Nephron progenitor cell (in vitro differentiated cells): ENCODE measurements at regions not wholly inside any gene's neighbourhood (a gene's known extent, or its start where the extent isn't known, plus 50 kb on each side); places are given as distances from the start of the nearest gene placed in this dataset.
"Not testable (repeated sequence)": the region's sequence is repeated elsewhere in the genome, so short reads cannot be mapped to it uniquely, and the experiment has no call there.

ENCODE experiments used
- DNase-seq: peaks from one replicate; pipeline ENCODE4 v3.0.0; 2021
- H3K27ac Mint-ChIP-seq: 2 replicates; pipeline ENCODE4 v1.8.0; 2021; ENCODE audit warnings: mild to moderate bottlenecking, moderate library complexity, mixed read lengths
- H3K27me3 Mint-ChIP-seq: 2 replicates; pipeline ENCODE4 v1.8.0; 2021; ENCODE audit warnings: mild to moderate bottlenecking, low read depth, mixed read lengths; ENCODE audit not compliant: poor library complexity
- H3K36me3 Mint-ChIP-seq: 2 replicates; pipeline ENCODE4 v1.8.0; 2021; ENCODE audit warnings: low read depth, mixed read lengths
- H3K4me1 Mint-ChIP-seq: 2 replicates; pipeline ENCODE4 v1.8.0; 2021; ENCODE audit warnings: mixed read lengths
- H3K4me3 Mint-ChIP-seq: 2 replicates; pipeline ENCODE4 v1.8.0; 2021; ENCODE audit warnings: mild to moderate bottlenecking, moderate library complexity, mixed read lengths
- H3K9me3 Mint-ChIP-seq: 2 replicates; pipeline ENCODE4 v1.8.0; 2021; ENCODE audit warnings: mild to moderate bottlenecking, moderate library complexity, mixed read lengths
- TF ChIP-seq, protein P1 (sequence below): fragments of 200-600 bp; sonication (generic); IDR thresholded peaks from 2 replicates; pipeline ENCODE4 v1.5.0; 2021; ENCODE audit warnings: antibody characterized with exemption

- peaks cover 3% of the 10 kb centered on the region for H3K27me3 Mint-ChIP-seq
- no peaks in the 10 kb centered on the region for H3K9me3 Mint-ChIP-seq
- no peaks in the 10 kb centered on the region for H3K36me3 Mint-ChIP-seq
- peaks cover 7% of the 10 kb centered on the region for H3K4me1 Mint-ChIP-seq
- no peak overlapping the region for H3K27ac Mint-ChIP-seq
- TF ChIP-seq, protein P1, sequence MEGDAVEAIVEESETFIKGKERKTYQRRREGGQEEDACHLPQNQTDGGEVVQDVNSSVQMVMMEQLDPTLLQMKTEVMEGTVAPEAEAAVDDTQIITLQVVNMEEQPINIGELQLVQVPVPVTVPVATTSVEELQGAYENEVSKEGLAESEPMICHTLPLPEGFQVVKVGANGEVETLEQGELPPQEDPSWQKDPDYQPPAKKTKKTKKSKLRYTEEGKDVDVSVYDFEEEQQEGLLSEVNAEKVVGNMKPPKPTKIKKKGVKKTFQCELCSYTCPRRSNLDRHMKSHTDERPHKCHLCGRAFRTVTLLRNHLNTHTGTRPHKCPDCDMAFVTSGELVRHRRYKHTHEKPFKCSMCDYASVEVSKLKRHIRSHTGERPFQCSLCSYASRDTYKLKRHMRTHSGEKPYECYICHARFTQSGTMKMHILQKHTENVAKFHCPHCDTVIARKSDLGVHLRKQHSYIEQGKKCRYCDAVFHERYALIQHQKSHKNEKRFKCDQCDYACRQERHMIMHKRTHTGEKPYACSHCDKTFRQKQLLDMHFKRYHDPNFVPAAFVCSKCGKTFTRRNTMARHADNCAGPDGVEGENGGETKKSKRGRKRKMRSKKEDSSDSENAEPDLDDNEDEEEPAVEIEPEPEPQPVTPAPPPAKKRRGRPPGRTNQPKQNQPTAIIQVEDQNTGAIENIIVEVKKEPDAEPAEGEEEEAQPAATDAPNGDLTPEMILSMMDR: no peak
- H3K4me3 Mint-ChIP-seq: no peak overlapping the region
- DNase-seq: no peak
Measured at GRCh38 chr7:13748998-13749397, 240.5 kb downstream of the ETV1 start.

DNA sequence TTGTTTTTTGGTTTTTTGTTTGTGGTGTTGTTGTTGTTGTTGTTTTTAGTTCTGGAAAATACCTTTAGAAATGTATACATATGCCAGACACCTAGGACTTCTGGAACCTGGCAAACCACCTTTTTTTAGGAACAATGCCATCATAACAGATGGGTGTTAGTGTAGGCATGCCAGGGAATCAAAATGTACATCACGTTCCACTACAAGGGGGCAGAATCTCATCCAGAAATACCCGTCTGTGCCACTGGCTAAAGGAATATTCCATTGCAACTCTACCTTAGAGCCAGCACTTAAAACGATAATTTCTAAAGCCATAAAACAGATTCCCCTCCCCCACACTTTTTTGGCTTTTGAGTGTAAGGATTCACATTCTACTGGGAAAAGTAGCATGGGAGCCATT lies 239.8 kb downstream of the ETV1 start:
- no peak for DNase-seq
- no peaks in the 10 kb centered on the region for H3K9me3 Mint-ChIP-seq
- H3K27me3 Mint-ChIP-seq: peaks cover 3% of the 10 kb centered on the region
- H3K27ac Mint-ChIP-seq: no peak overlapping the region
- TF ChIP-seq, protein P1: no peak
- no peak overlapping the region for H3K4me3 Mint-ChIP-seq
- H3K4me1 Mint-ChIP-seq: peaks cover 7% of the 10 kb centered on the region
- H3K36me3 Mint-ChIP-seq: no peaks in the 10 kb centered on the region

- no peaks in the 10 kb centered on the region for H3K9me3 Mint-ChIP-seq
- TF ChIP-seq, protein P1: no peak
- H3K36me3 Mint-ChIP-seq: no peaks in the 10 kb centered on the region
- H3K27ac Mint-ChIP-seq: no peak overlapping the region
- no peak for DNase-seq
- H3K4me3 Mint-ChIP-seq: no peak overlapping the region
- H3K27me3 Mint-ChIP-seq: no peaks in the 10 kb centered on the region
- peaks cover 7% of the 10 kb centered on the region for H3K4me1 Mint-ChIP-seq
Measured at GRCh38 chr7:13751766-13752165, 237.7 kb downstream of the ETV1 start.

- H3K4me1 Mint-ChIP-seq: peaks cover 6% of the 10 kb centered on the region
- no peak overlapping the region for H3K27ac Mint-ChIP-seq
- TF ChIP-seq, protein P1: no peak
Measured at GRCh38 chr7:13757841-13758240, 231.6 kb downstream of the ETV1 start.

GRCh38 chr7:13765853-13766252 lies 223.6 kb downstream of the ETV1 start:
- peaks cover 14% of the 10 kb centered on the region for H3K9me3 Mint-ChIP-seq
- H3K4me3 Mint-ChIP-seq, H3K4me1 Mint-ChIP-seq, H3K27me3 Mint-ChIP-seq, DNase-seq, H3K36me3 Mint-ChIP-seq, H3K27ac Mint-ChIP-seq: not testable (repeated sequence)

More at GRCh38 chr7:13757841-13758240, 231.6 kb downstream of the ETV1 start:
- H3K27me3 Mint-ChIP-seq: no peaks in the 10 kb centered on the region
- no peaks in the 10 kb centered on the region for H3K9me3 Mint-ChIP-seq
- DNase-seq: no peak
- H3K36me3 Mint-ChIP-seq: no peaks in the 10 kb centered on the region
- H3K4me3 Mint-ChIP-seq: no peak overlapping the region

- no peak overlapping the region for H3K27ac Mint-ChIP-seq
- no peaks in the 10 kb centered on the region for H3K27me3 Mint-ChIP-seq
- TF ChIP-seq, protein P1: no peak
- no peak overlapping the region for H3K4me3 Mint-ChIP-seq
- peaks cover 10% of the 10 kb centered on the region for H3K9me3 Mint-ChIP-seq
- H3K4me1 Mint-ChIP-seq: no peaks in the 10 kb centered on the region
- DNase-seq: no peak
- peaks cover 4% of the 10 kb centered on the region for H3K36me3 Mint-ChIP-seq
Measured at GRCh38 chr7:13770305-13770704, 219.2 kb downstream of the ETV1 start.
